ENCODE measurements at regions not wholly inside any gene's neighbourhood (a gene's known extent, or its start where the extent isn't known, plus 50 kb on each side); places are given as distances from the start of the nearest gene placed in this dataset.

DNA sequence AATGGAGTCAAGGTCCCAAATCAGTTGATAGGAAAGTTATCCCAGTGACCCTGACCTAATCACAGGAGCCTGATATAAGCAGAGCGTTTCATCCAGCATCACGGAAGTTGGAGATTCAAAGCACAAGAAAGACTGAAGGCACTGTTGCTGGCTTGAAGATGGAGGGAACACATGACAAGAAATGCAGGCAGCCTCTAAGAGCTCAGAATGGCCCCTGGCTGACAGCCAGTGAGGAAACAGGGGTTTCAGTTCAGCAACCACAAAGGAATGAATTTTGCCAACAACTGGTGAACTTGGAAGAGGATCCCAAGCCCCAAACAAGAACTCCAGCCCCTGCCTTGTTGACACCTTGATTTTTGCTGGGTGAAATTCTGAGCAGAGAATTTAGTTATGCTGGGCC lies 778.5 kb downstream of the MAFB start:
- no peak for DNase-seq (ENCODE audit: low spot score)

DNA sequence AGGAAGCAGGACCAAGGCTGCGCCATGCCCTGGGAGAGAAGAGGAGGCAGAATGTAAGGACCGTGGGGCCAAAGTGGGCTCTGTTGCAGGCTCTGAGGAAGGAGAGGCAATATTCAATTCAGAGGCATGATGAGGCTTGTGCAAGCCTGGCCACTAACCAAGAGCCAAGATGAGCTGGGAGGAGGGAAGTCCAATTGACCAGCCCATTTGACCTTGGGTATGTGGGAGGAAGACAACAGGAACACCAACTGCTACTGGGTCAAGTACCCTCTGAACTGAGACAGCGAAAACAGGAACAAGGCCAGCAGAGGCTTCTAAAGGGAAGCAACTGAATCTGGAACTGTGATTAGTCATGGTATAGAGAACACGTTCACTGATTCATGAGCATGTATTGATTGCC lies 779.6 kb downstream of the MAFB start:
- H3K4me3 ChIP-seq: no peak overlapping the region
- TF ChIP-seq, protein P1, sequence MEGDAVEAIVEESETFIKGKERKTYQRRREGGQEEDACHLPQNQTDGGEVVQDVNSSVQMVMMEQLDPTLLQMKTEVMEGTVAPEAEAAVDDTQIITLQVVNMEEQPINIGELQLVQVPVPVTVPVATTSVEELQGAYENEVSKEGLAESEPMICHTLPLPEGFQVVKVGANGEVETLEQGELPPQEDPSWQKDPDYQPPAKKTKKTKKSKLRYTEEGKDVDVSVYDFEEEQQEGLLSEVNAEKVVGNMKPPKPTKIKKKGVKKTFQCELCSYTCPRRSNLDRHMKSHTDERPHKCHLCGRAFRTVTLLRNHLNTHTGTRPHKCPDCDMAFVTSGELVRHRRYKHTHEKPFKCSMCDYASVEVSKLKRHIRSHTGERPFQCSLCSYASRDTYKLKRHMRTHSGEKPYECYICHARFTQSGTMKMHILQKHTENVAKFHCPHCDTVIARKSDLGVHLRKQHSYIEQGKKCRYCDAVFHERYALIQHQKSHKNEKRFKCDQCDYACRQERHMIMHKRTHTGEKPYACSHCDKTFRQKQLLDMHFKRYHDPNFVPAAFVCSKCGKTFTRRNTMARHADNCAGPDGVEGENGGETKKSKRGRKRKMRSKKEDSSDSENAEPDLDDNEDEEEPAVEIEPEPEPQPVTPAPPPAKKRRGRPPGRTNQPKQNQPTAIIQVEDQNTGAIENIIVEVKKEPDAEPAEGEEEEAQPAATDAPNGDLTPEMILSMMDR (IDR thresholded peaks at IDR 0.05): no peak
- peak overlapping the region in 1 of 2 donors; percentile 62 for H3K27ac ChIP-seq
- no peak for DNase-seq (ENCODE audit: low spot score)

More for the DNA sequence above, 778.5 kb downstream of the MAFB start:
- Histone ChIP-seq H3K4me3 (no peak overlapping the region), H3K27ac (no peak overlapping the region)
- TF ChIP-seq, protein P1 (IDR thresholded peaks at IDR 0.05): no peak

DNA sequence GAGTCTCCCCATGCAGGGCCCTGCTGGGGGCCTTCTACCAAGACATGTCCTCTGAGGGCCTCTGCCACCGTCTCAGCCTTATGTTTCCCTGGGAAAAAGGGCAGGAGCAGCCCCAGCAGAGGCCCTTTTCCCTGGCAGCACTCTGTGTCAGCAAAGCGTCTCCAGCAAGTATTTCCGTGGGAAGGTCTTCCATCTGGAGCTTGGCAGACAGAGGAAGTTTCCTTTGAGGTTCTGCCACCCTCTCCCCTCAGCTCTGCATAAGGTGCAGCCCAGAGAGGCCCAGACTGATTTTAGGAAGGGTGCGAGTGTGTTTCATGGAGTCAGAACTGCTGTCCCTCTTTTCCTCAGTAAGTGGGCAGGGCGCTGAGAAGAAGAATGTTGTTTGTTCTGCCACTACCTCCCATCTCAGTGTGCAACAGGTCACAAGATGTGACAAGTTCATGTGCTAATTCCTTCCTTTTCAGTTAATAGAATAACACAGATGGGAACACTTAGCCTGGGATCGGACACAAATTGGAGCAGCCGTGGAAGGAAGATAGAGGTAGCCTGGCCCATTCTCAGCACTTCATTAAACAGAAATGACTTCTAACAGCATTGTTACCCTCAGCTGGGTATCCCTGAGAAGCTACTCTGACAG lies 784.4 kb downstream of the MAFB start:
- DNase-seq (ENCODE audit: low spot score): no peak
- peak overlapping the region in 1 of 2 donors; percentile 7 for H3K27ac ChIP-seq
- TF ChIP-seq, protein P1 (IDR thresholded peaks at IDR 0.05): no peak
- no peak overlapping the region for H3K4me3 ChIP-seq

DNA sequence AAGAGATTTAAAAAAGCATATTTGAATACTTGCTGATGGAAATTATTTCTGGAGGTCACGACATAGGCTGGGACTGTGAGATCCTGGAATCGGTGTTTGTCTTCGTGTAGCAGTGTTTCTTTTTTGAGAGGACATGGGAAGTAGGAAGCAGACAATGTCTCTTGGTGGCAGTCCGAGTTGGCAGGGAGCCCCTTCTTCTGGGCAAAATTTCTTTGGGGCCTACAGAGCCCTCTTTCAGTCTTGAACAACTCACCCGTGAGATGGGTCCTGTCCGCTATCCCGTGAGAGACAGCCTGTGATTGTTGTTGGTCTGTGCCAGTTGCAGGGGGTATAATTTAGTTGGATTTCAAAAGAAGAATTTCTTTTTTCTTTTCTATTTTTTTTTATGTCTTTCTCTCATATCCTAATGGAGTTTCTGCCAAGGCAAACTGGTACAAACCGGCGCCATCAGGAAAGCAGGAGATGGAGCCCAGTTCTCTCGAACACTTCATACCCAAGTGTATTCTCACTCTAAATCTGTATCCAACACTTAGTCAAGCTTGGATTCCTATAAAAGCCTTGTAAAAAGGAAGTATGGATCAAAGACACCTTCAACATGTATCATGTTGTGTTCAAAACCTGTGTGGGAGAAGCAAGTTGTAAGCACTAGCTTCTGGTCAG lies 785.1 kb downstream of the MAFB start:
- Histone ChIP-seq H3K27ac (peak overlapping the region in 1 of 2 donors; percentile 7), H3K4me3 (no peak overlapping the region)
- TF ChIP-seq, protein P1 (IDR thresholded peaks at IDR 0.05): no peak
- DNase-seq (ENCODE audit: low spot score): no peak

DNA sequence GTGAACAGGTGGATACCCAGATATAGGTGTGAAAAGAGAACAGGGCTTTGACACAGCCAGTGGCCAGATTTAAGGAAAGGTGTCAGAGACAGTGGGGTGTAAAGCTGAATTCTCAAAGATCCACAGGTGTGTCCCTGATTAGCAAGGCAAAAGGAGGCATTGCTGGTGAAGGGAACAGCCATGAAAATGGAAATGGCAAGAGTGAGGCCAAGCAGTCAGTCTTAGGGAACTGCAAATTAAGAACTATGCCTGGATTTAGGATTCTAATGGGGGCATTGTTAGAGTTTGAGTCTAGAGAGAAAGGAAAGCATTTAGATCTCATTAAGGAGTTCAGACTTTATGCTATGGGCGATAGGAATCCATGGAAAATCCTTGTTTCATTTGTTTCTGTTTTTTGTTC lies 789.2 kb downstream of the MAFB start:
- no peak overlapping the region for H3K27ac ChIP-seq
- TF ChIP-seq, protein P1 (IDR thresholded peaks at IDR 0.05): no peak
- no peak overlapping the region for H3K4me3 ChIP-seq
- DNase-seq (ENCODE audit: low spot score): no peak

DNA sequence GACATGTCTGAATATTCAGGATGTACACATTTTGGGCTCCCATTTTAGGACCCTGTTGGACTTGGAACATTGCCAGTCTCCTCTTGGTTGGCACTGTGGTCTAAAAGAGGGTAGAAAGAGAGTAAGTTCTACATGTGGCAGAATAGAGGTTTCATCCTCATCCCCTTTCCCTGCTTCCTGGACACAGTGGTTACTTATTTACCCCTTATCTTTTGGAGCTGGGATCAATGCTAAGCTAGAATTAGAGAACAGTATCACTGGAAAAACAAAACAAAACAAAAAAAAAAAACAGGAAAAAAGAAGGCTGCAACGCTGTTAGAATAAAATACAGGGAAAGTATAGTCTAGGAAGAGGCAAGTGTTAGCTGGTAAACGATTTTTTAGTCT lies 790.6 kb downstream of the MAFB start:
- DNase-seq (ENCODE audit: low spot score): no peak
- Histone ChIP-seq H3K27ac (no peak overlapping the region), H3K4me3 (no peak overlapping the region)
- TF ChIP-seq, protein P1 (IDR thresholded peaks at IDR 0.05): no peak

Data from coronary artery (tissue), 2 donors.